ENCODE measurements at regions not wholly inside any gene's neighbourhood (a gene's known extent, or its start where the extent isn't known, plus 50 kb on each side); places are given as distances from the start of the nearest gene placed in this dataset.
A peak's percentile ranks its signal among the peaks of the same experiment; 100 is the strongest.

DNA sequence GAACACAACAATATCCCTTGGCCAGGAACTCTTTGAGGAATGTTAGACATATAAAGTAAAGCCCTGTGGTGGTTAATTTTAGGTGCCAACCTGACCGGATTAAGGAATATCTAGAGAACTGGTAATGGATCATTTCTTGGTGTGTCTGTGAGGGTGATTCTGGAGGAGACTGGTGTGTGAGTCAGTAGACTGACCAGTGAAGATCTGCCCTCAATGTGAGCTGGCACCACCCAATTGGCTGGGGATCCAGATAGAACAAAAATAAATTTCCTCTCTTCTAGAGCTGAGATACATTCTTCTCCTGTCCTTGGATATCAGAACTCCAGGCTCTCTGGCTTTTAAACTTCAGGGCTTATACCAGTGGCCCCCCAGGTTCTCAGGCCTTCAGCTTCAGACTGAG lies 56.2 kb upstream of the TNPO1 start:
- Histone ChIP-seq H3K4me1 (ENCODE audit: control insufficient read depth, insufficient read depth, low read length) (no peaks in the 10 kb centered on the region), H3K36me3 (ENCODE audit: control insufficient read depth, insufficient read depth, low read length) (no peaks in the 10 kb centered on the region), H3K27me3 (ENCODE audit: control insufficient read depth, insufficient read depth, low read length) (peaks cover 8% of the 10 kb centered on the region), H3K9me3 (ENCODE audit: control insufficient read depth, low read depth, low read length) (no peaks in the 10 kb centered on the region), H3K4me3 (ENCODE audit: low read length) (no peak overlapping the region), H3K27ac (ENCODE audit: low read length) (no peak overlapping the region)
- DNase-seq: no peak
- WGBS (ENCODE audit: insufficient coverage, low lambda C conversion rate): no CpG with 5 or more reads among the region's 1 CpG

DNA sequence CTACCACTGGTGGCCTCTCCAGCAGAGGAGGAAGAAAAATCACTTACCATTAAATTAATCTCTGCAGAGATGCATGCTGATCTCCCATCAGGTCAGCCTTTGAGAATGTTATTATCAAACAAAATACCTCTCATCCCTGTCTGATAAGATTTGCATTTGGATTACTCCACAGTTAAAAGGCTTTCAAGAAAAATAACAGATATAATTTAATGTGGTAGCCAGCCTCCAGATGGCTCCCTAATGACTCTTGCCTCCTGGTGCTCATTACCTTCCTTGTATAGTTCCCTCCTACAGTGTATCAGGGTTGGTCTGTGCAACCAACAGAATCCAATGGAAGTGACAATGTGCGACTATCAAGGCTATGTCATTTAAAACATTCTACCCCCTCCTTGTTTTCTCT lies 63.6 kb upstream of the TNPO1 start:
- Histone ChIP-seq H3K4me3 (ENCODE audit: low read length) (no peak overlapping the region), H3K27ac (ENCODE audit: low read length) (no peak overlapping the region), H3K27me3 (ENCODE audit: control insufficient read depth, insufficient read depth, low read length) (no peaks in the 10 kb centered on the region), H3K4me1 (ENCODE audit: control insufficient read depth, insufficient read depth, low read length) (no peaks in the 10 kb centered on the region), H3K9me3 (ENCODE audit: control insufficient read depth, low read depth, low read length) (no peaks in the 10 kb centered on the region), H3K36me3 (ENCODE audit: control insufficient read depth, insufficient read depth, low read length) (no peaks in the 10 kb centered on the region)
- DNase-seq: no peak
- no CpG with 5 or more reads among the region's 1 CpG for WGBS (ENCODE audit: insufficient coverage, low lambda C conversion rate)

DNA sequence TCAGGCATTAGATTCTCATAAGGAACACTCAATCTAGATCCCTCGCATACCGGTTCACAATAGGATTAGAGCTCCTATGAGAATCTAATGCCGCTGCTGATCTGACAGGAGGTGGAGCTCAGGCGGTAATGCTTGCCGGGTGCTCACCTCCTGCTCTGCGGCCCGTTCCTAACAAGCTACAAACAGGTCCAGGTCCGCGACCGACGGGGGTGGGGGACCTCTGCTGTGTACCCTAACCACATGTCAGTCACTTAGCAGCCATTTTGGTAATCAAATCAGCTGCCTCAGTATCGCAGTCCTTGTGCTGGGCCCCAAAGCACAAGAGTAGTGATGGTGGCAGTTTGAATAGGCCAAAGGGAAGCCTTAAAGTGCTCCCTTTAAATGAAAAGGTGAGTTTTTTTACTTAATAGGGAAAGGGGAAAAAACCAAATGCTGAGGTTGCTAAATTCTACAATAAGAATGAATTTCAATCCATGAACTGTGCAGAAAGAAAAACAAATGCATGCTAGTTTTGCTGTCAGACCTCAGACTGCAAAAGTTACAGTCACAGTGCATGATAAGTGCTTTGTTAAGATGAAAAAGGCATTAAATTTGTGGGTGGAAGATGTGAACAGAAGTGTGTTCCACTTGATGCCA lies 67.0 kb upstream of the TNPO1 start:
- no peak overlapping the region for H3K4me3 ChIP-seq (ENCODE audit: low read length)

DNA sequence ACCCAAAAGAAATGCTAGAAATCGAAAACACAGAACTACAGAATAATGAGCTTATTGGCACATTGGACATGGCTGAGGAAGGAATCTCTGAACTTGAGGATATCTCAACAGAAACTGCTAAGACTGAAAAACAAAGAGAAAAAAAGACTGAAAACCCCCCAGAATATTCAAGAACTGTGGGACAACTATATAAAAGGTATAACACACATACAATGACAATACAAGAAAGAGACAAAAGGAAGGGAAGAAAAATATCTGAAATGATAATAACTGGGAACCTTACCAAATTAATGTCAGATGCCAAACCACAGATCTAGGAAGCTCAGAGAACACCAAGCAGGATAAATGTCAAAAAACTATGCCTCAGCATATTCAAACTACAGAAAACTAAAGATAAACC lies 68.6 kb upstream of the TNPO1 start:
- H3K4me1 ChIP-seq (ENCODE audit: control insufficient read depth, insufficient read depth, low read length): no peaks in the 10 kb centered on the region
- no peak for DNase-seq
- H3K27me3 ChIP-seq (ENCODE audit: control insufficient read depth, insufficient read depth, low read length): no peaks in the 10 kb centered on the region
- H3K9me3 ChIP-seq (ENCODE audit: control insufficient read depth, low read depth, low read length): no peaks in the 10 kb centered on the region
- no peaks in the 10 kb centered on the region for H3K36me3 ChIP-seq (ENCODE audit: control insufficient read depth, insufficient read depth, low read length)
- no peak overlapping the region for H3K4me3 ChIP-seq (ENCODE audit: low read length)
- WGBS (ENCODE audit: insufficient coverage, low lambda C conversion rate): 100% methylated on average over 1 of the region's 1 CpG
- H3K27ac ChIP-seq (ENCODE audit: low read length): no peak overlapping the region

More for the DNA sequence above, 67.0 kb upstream of the TNPO1 start:
- H3K36me3 ChIP-seq (ENCODE audit: control insufficient read depth, insufficient read depth, low read length): no peaks in the 10 kb centered on the region
- no peaks in the 10 kb centered on the region for H3K9me3 ChIP-seq (ENCODE audit: control insufficient read depth, low read depth, low read length)
- no CpG with 5 or more reads among the region's 12 CpGs for WGBS (ENCODE audit: insufficient coverage, low lambda C conversion rate)
- H3K27me3 ChIP-seq (ENCODE audit: control insufficient read depth, insufficient read depth, low read length): no peaks in the 10 kb centered on the region
- no peak overlapping the region for H3K27ac ChIP-seq (ENCODE audit: low read length)
- DNase-seq: no peak
- no peaks in the 10 kb centered on the region for H3K4me1 ChIP-seq (ENCODE audit: control insufficient read depth, insufficient read depth, low read length)

DNA sequence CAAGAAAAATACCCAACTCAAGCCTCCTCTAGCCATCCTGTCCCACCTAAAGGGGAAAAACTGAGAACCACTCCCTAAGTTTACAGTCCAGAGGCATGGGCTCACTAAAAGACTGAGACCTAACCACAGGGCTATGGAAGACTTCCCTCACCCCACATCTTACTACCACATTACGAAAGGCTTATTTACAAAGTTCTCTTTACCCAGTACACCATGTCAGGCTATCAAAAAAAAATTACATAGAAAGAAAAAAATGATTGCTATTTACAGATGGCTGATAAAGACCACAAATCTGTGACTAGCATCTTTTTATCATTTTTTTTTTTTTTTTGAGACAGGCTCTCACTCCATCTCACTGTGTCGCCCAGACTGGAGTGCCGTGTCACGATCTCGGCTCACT lies 69.7 kb upstream of the TNPO1 start:
- WGBS (ENCODE audit: insufficient coverage, low lambda C conversion rate): 83% methylated on average over 1 of the region's 5 CpGs
- no peaks in the 10 kb centered on the region for H3K36me3 ChIP-seq (ENCODE audit: control insufficient read depth, insufficient read depth, low read length)
- H3K4me3 ChIP-seq (ENCODE audit: low read length): no peak overlapping the region
- H3K9me3 ChIP-seq (ENCODE audit: control insufficient read depth, low read depth, low read length): no peaks in the 10 kb centered on the region
- DNase-seq: no peak
- no peaks in the 10 kb centered on the region for H3K27me3 ChIP-seq (ENCODE audit: control insufficient read depth, insufficient read depth, low read length)
- no peaks in the 10 kb centered on the region for H3K4me1 ChIP-seq (ENCODE audit: control insufficient read depth, insufficient read depth, low read length)
- no peak overlapping the region for H3K27ac ChIP-seq (ENCODE audit: low read length)

DNA sequence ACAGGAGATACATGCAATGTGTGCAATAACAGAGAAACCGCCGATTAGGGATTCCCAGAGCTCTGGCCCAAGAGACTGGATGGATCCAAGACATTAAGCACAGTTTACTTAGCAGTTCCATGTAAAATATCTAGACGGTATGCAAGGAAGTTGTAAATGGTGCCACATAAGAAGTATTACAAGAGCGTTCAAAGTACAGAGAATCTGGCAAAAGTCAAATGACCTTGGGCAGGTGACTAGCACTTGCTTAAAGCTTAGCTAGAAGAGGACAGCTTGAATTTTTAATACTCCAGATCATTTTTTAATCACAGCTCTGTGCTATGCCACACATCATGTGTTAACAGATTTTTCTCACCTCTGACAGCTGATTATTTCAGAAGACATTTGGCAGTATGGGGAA lies 72.3 kb upstream of the TNPO1 start:
- DNase-seq: peak; percentile 64 to 65
- H3K27ac ChIP-seq (ENCODE audit: low read length): no peak overlapping the region
- H3K4me3 ChIP-seq (ENCODE audit: low read length): no peak overlapping the region
- H3K27me3 ChIP-seq (ENCODE audit: control insufficient read depth, insufficient read depth, low read length): no peaks in the 10 kb centered on the region
- no peaks in the 10 kb centered on the region for H3K9me3 ChIP-seq (ENCODE audit: control insufficient read depth, low read depth, low read length)
- H3K4me1 ChIP-seq (ENCODE audit: control insufficient read depth, insufficient read depth, low read length): no peaks in the 10 kb centered on the region
- WGBS (ENCODE audit: insufficient coverage, low lambda C conversion rate): 100% methylated on average over 1 of the region's 4 CpGs
- no peaks in the 10 kb centered on the region for H3K36me3 ChIP-seq (ENCODE audit: control insufficient read depth, insufficient read depth, low read length)

DNA sequence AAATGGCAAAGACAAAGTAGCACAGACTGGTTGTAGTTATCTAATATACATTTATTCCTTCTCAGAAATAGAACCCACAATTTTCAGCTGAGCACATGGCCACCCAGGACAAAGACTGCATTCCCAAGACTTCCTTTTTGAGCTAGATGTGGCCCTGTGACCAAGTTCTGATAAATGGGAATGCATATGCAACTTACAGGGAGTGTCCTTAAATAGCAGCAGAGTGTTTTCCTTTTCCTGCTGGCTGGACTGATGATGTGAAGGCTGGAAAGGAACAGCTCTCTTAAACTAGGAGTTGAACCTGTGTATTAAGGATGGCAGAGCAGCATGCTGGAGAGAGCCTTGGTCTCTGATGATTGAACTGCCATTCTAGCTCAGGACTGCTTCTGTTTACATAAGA lies 74.7 kb upstream of the TNPO1 start:
- no peaks in the 10 kb centered on the region for H3K27me3 ChIP-seq (ENCODE audit: control insufficient read depth, insufficient read depth, low read length)
- no peaks in the 10 kb centered on the region for H3K36me3 ChIP-seq (ENCODE audit: control insufficient read depth, insufficient read depth, low read length)
- H3K9me3 ChIP-seq (ENCODE audit: control insufficient read depth, low read depth, low read length): no peaks in the 10 kb centered on the region
- H3K4me3 ChIP-seq (ENCODE audit: low read length): no peak overlapping the region
- no peaks in the 10 kb centered on the region for H3K4me1 ChIP-seq (ENCODE audit: control insufficient read depth, insufficient read depth, low read length)
- H3K27ac ChIP-seq (ENCODE audit: low read length): no peak overlapping the region
- no peak for DNase-seq

DNA sequence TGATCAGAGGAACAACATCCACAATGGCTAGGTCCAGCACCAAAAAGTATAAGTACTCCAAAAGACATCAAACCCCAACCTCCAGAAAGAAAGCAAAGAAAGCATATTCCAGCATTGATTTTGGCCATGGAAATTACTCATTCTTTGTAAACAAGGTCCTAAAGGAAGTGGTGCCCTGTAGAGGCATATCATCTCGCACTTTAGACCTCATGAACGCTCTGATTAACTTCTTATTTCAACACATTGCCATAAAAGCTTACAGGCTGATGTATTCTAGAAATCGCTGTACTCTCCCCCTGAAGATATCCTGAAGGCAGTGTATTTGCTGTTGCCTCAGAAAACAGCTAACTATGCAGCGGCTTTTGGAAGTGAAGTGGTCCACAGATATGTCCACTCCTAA lies 82.7 kb upstream of the TNPO1 start:
- H3K4me1 ChIP-seq (ENCODE audit: control insufficient read depth, insufficient read depth, low read length): no peaks in the 10 kb centered on the region
- no peak overlapping the region for H3K4me3 ChIP-seq (ENCODE audit: low read length)
- DNase-seq: peak; percentile 53 to 75
- H3K27ac ChIP-seq (ENCODE audit: low read length): no peak overlapping the region
- H3K36me3 ChIP-seq (ENCODE audit: control insufficient read depth, insufficient read depth, low read length): no peaks in the 10 kb centered on the region
- no peaks in the 10 kb centered on the region for H3K9me3 ChIP-seq (ENCODE audit: control insufficient read depth, low read depth, low read length)
- 40% methylated on average over 2 of the region's 4 CpGs for WGBS (ENCODE audit: insufficient coverage, low lambda C conversion rate)
- H3K27me3 ChIP-seq (ENCODE audit: control insufficient read depth, insufficient read depth, low read length): no peaks in the 10 kb centered on the region

DNA sequence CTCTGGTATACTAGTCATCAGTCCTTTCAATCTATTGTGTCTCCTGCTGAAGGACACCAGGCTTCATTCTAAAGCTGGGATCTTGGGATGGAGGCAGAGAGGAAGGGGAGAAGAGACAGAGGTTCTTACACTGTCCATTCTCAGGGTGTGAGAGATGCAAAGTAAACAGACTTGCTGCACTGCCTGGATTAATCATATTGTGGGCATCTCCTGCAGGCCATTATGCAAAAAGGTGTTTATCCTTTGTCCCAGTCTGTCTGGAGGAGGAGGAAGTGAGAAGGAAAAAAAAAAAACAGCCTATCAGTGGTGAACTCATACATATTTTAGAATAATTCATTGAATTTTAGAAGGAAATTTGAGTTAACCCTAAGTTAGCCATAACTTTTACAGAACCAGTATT lies 92.9 kb upstream of the TNPO1 start:
- H3K36me3 ChIP-seq (ENCODE audit: control insufficient read depth, insufficient read depth, low read length): no peaks in the 10 kb centered on the region
- H3K4me3 ChIP-seq (ENCODE audit: low read length): no peak overlapping the region
- H3K4me1 ChIP-seq (ENCODE audit: control insufficient read depth, insufficient read depth, low read length): no peaks in the 10 kb centered on the region
- no peak for DNase-seq
- no peaks in the 10 kb centered on the region for H3K27me3 ChIP-seq (ENCODE audit: control insufficient read depth, insufficient read depth, low read length)
- H3K9me3 ChIP-seq (ENCODE audit: control insufficient read depth, low read depth, low read length): peaks cover 2% of the 10 kb centered on the region
- H3K27ac ChIP-seq (ENCODE audit: low read length): no peak overlapping the region

DNA sequence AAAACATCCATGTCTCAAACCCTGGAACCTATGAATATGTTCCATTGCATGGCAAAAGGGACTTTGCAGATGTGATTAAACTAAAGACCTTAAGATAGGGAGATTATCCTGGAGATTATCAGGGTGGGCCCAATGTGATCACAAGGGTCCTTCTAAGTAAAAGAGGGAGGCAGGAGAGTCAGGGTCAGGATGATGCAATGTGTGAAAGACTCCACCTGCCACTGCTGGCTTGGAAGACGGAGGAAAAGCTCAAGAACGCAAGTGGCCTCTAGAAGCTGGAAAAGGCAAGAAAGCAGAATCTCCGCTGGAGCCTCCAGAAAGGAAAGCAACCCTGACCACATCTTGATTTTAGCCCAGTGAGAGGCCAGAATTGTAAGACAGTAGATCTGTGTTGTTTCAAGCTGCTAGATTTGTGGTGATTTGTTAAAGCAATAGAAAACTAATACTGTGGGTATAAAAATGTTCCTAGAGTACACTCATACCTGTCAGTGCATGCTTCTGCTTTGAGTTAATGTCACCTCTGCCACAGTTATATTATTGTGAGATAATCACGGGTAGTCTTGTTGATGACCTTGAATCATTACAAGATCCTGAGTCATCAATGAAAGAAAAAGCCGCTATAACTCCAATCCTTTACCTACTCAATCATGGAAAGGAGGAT lies 93.5 kb upstream of the TNPO1 start:
- DNase-seq: no peak
- 63% methylated on average over 3 of the region's 5 CpGs for WGBS (ENCODE audit: insufficient coverage, low lambda C conversion rate)
- no peak overlapping the region for H3K4me3 ChIP-seq (ENCODE audit: low read length)
- H3K4me1 ChIP-seq (ENCODE audit: control insufficient read depth, insufficient read depth, low read length): no peaks in the 10 kb centered on the region
- no peaks in the 10 kb centered on the region for H3K36me3 ChIP-seq (ENCODE audit: control insufficient read depth, insufficient read depth, low read length)
- no peaks in the 10 kb centered on the region for H3K27me3 ChIP-seq (ENCODE audit: control insufficient read depth, insufficient read depth, low read length)
- H3K9me3 ChIP-seq (ENCODE audit: control insufficient read depth, low read depth, low read length): peaks cover 2% of the 10 kb centered on the region
- no peak overlapping the region for H3K27ac ChIP-seq (ENCODE audit: low read length)

DNA sequence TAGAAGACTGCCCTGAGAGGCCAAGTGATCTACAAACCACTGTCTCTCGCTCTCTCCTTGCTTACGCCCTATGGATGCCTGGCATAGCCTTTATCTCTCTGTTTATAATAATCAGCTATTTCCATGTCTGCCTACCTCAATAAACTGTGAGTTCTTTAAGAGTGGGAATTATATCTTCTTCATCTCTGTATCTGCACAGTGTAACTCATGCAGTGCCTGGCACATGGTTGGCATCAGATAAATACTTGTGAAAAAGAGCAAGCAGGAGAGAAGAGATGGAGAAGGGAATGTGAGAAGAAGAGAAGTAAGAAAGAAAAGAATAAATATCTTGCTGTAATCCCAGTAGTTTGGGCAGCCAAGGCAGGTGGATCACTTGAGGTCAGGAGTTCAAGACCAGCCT lies 94.6 kb upstream of the TNPO1 start:
- H3K27me3 ChIP-seq (ENCODE audit: control insufficient read depth, insufficient read depth, low read length): no peaks in the 10 kb centered on the region
- no peak for DNase-seq
- H3K36me3 ChIP-seq (ENCODE audit: control insufficient read depth, insufficient read depth, low read length): no peaks in the 10 kb centered on the region
- H3K9me3 ChIP-seq (ENCODE audit: control insufficient read depth, low read depth, low read length): peaks cover 2% of the 10 kb centered on the region
- no peaks in the 10 kb centered on the region for H3K4me1 ChIP-seq (ENCODE audit: control insufficient read depth, insufficient read depth, low read length)
- no peak overlapping the region for H3K4me3 ChIP-seq (ENCODE audit: low read length)
- no CpG with 5 or more reads among the region's 2 CpGs for WGBS (ENCODE audit: insufficient coverage, low lambda C conversion rate)
- no peak overlapping the region for H3K27ac ChIP-seq (ENCODE audit: low read length)
